B cell (primary cell): ENCODE measurements at regions not wholly inside any gene's neighbourhood (a gene's known extent, or its start where the extent isn't known, plus 50 kb on each side); places are given as distances from the start of the nearest gene placed in this dataset.

Experiments
- ATAC-seq: fragments of 200-7000 bp; cut with Tn5 transposase; one replicate; pipeline ENCODE4 v1.10.0; 2021; ENCODE audit warnings: low read depth, mild to moderate bottlenecking, moderate number of reproducible peaks, moderate library complexity
- CTCF ChIA-PET: fragments of 350-600 bp; sonication (Branson Sonifier 250); formaldehyde crosslinking; loops from one replicate; lab custom pipeline; 2021; ENCODE audit warnings: antibody characterized with exemption, inconsistent platforms; lab: Charles Lee
- POLR2A ChIA-PET: fragments of 350-600 bp; sonication (Branson Sonifier 250); formaldehyde crosslinking; loops from one replicate; lab custom pipeline; 2021; ENCODE audit warnings: antibody characterized with exemption; lab: Charles Lee
- DNase-seq: peaks from one replicate; pipeline ENCODE4 v3.0.0; 2013
- H2AFZ ChIP-seq: 2 replicates; pipeline ENCODE4 v1.6.1; 2012; ENCODE audit warnings: mild to moderate bottlenecking, low read depth, low read length; ENCODE audit not compliant: insufficient read depth, poor library complexity, severe bottlenecking
- H3K27ac ChIP-seq, 2 donors: 1 replicate in 1 of 2; 2 replicates in 1 of 2; pipeline ENCODE4 v1.5.1; 2012 to 2013; ENCODE audit warnings: low read length in 2 of 2, mild to moderate bottlenecking in 2 of 2, moderate library complexity in 1 of 2
- H3K27me3 ChIP-seq, 4 experiments: fragments of 200-600 bp in 1 of 4; sonication (generic) in 1 of 4; replicated peaks in 1 of 4; 1 replicate in 2 of 4; 2 replicates in 2 of 4; pipeline versions ENCODE4 v1.6.1 to v1.7.0; 2013 to 2016; ENCODE audit warnings: low read length in 3 of 4, mild to moderate bottlenecking in 2 of 4, mixed read lengths in 1 of 4, moderate library complexity in 1 of 4; ENCODE audit not compliant: insufficient read depth in 4 of 4, control insufficient read depth in 3 of 4; ENCODE audit errors: control extremely low read depth in 1 of 4
- H3K36me3 ChIP-seq, 2 experiments: replicated peaks in 1 of 2; 1 replicate in 1 of 2; 2 replicates in 1 of 2; pipeline versions ENCODE4 v1.6.1 to v1.7.1; 2013; ENCODE audit warnings: low read length in 1 of 2; ENCODE audit not compliant: insufficient read depth in 2 of 2, control insufficient read depth in 1 of 2; ENCODE audit errors: control extremely low read depth in 1 of 2, extremely low read depth in 1 of 2
- H3K4me1 ChIP-seq, 2 donors: fragments of 200-600 bp in 1 of 2; sonication (generic) in 1 of 2; 1 replicate in 1 of 2; 2 replicates in 1 of 2; pipeline versions ENCODE4 v1.5.1 to v1.6.1; 2013 to 2017; ENCODE audit warnings: low read length in 2 of 2; ENCODE audit not compliant: control insufficient read depth in 2 of 2, insufficient read depth in 2 of 2
- H3K4me2 ChIP-seq: replicated peaks from 2 replicates; pipeline ENCODE3; 2012; ENCODE audit warnings: mild to moderate bottlenecking, low read depth, low read length; ENCODE audit not compliant: poor library complexity, severe bottlenecking
- H3K4me3 ChIP-seq, 5 experiments: fragments of 200-600 bp in 1 of 5; sonication (generic) in 1 of 5; 1 replicate in 3 of 5; 2 replicates in 2 of 5; pipeline versions ENCODE4 v1.5.1 to v1.7.0; 2011 to 2016; ENCODE audit warnings: low read length in 4 of 5, mild to moderate bottlenecking in 4 of 5, low read depth in 2 of 5, control low read depth in 1 of 5, moderate library complexity in 1 of 5; ENCODE audit not compliant: insufficient read depth in 1 of 5; ENCODE audit errors: control extremely low read depth in 1 of 5, extremely low read depth in 1 of 5
- H3K79me2 ChIP-seq: fragments of 200-600 bp; sonication (generic); one replicate; pipeline ENCODE4 v1.6.0; 2016; ENCODE audit warnings: low read length; ENCODE audit not compliant: control insufficient read depth, insufficient read depth
- H3K9ac ChIP-seq: fragments of 200-600 bp; sonication (generic); 2 replicates; pipeline ENCODE4 v1.6.1; 2017; ENCODE audit warnings: mild to moderate bottlenecking, low read length, moderate library complexity
- H3K9me3 ChIP-seq, 3 donors: one replicate each; pipeline versions ENCODE4 v1.6.1 to v1.7.1; 2013; ENCODE audit warnings: low read length in 2 of 3; ENCODE audit not compliant: control insufficient read depth in 2 of 3, insufficient read depth in 1 of 3; ENCODE audit errors: control extremely low read depth in 1 of 3
- H4K20me1 ChIP-seq: 2 replicates; pipeline ENCODE4 v1.6.0; 2012; ENCODE audit warnings: mild to moderate bottlenecking, low read length; ENCODE audit not compliant: insufficient read depth, control insufficient read depth, poor library complexity, severe bottlenecking
- H3K27ac Mint-ChIP-seq: one replicate; pipeline ENCODE4 v1.8.0; 2021; ENCODE audit warnings: mixed read lengths
- H3K27me3 Mint-ChIP-seq: one replicate; pipeline ENCODE4 v1.8.0; 2021; ENCODE audit warnings: mixed read lengths
- H3K4me1 Mint-ChIP-seq: one replicate; pipeline ENCODE4 v1.8.0; 2021; ENCODE audit warnings: mixed read lengths
- H3K4me3 Mint-ChIP-seq: one replicate; pipeline ENCODE4 v1.8.0; 2021; ENCODE audit warnings: mixed read lengths
- H3K9me3 Mint-ChIP-seq: one replicate; pipeline ENCODE4 v1.8.0; 2022; ENCODE audit warnings: mixed read lengths; ENCODE audit not compliant: insufficient read depth
- CTCF ChIP-seq: fragments of 200-600 bp; IDR thresholded peaks from one replicate; pipeline ENCODE4 v1.8.0; 2022; ENCODE audit warnings: antibody characterized with exemption, mild to moderate bottlenecking
- EZH2 ChIP-seq: IDR thresholded peaks from 2 replicates; pipeline ENCODE4 v1.6.1; 2012; ENCODE audit warnings: borderline replicate concordance, low read depth, mild to moderate bottlenecking, moderate library complexity, low read length; ENCODE audit not compliant: insufficient read depth, poor library complexity, severe bottlenecking
- WGBS: methylation state at CpG from one replicate; pipeline ENCODE4 v1.1.5; 2013; ENCODE audit warnings: missing lambda C conversion rate; ENCODE audit not compliant: insufficient coverage; 5-methylcytosine and 5-hydroxymethylcytosine counted together
- intact Hi-C: fragments of 100-400 bp; cut with micrococcal nuclease; formaldehyde crosslinking; loops from one replicate; pipeline ENCODE4 v1.10.0; 2022

- no peaks in the 10 kb centered on the region for H3K79me2 ChIP-seq
- no CpG with 5 or more reads among the region's 3 CpGs for WGBS
- H3K36me3 ChIP-seq: no peaks in the 10 kb centered on the region
- Mint-ChIP-seq H3K4me3 (no peak overlapping the region), H3K27me3 (no peaks in the 10 kb centered on the region), H3K9me3 (peaks cover 4% of the 10 kb centered on the region), H3K27ac (no peak overlapping the region), H3K4me1 (no peaks in the 10 kb centered on the region)
- H3K4me1 ChIP-seq: no peaks in the 10 kb centered on the region
- no peaks in the 10 kb centered on the region for H4K20me1 ChIP-seq
- no peak overlapping the region for H2AFZ ChIP-seq
- no peak overlapping the region for H3K9ac ChIP-seq
- intact Hi-C loops: no loop called here
- no peaks in the 10 kb centered on the region for H3K27me3 ChIP-seq
- CTCF ChIA-PET: no interaction called here
- H3K4me3 ChIP-seq: no peak overlapping the region
- TF ChIP-seq EZH2 (no peak), CTCF (no peak)
- ATAC-seq: no peak
- no peaks in the 10 kb centered on the region for H3K9me3 ChIP-seq
- no peak overlapping the region for H3K4me2 ChIP-seq
- POLR2A ChIA-PET: no interaction called here
- DNase-seq: no peak
- H3K27ac ChIP-seq: no peak overlapping the region
Observed at GRCh38 chr20:11178946-11179654, 505.3 kb upstream of the JAG1 start.

- peaks cover 4% of the 10 kb centered on the region for H3K9me3 Mint-ChIP-seq
Observed at GRCh38 chr20:11180186-11180585, 506.4 kb upstream of the JAG1 start.

More at GRCh38 chr20:11180186-11180585, 506.4 kb upstream of the JAG1 start:
- Histone ChIP-seq H3K4me2 (no peak overlapping the region), H3K4me1 (no peaks in the 10 kb centered on the region), H2AFZ (no peak overlapping the region), H3K4me3 (no peak overlapping the region), H3K27me3 (no peaks in the 10 kb centered on the region), H3K79me2 (no peaks in the 10 kb centered on the region), H3K36me3 (no peaks in the 10 kb centered on the region), H3K27ac (no peak overlapping the region), H3K9ac (no peak overlapping the region), H3K9me3 (no peaks in the 10 kb centered on the region), H4K20me1 (no peaks in the 10 kb centered on the region)
- ChIA-PET CTCF (no interaction called here), POLR2A (no interaction called here)
- H3K27ac Mint-ChIP-seq: no peak overlapping the region
- no peaks in the 10 kb centered on the region for H3K4me1 Mint-ChIP-seq
- ATAC-seq (no peak), DNase-seq (no peak)
- H3K27me3 Mint-ChIP-seq: no peaks in the 10 kb centered on the region
- intact Hi-C loops: no loop called here
- no peak overlapping the region for H3K4me3 Mint-ChIP-seq
- TF ChIP-seq CTCF (no peak), EZH2 (no peak)
